ENCODE measurements at regions not wholly inside any gene's neighbourhood (a gene's known extent, or its start where the extent isn't known, plus 50 kb on each side); places are given as distances from the start of the nearest gene placed in this dataset.

GRCh38 chr12:77710209-77710608 lies 120.5 kb upstream of the NAV3 start (continued):
- no peak for TF ChIP-seq ZZZ3 (IDR thresholded peaks at IDR 0.05; ENCODE audit: control insufficient read depth, insufficient read length, low read depth)

GRCh38 chr12:77697126-77697525 lies 133.6 kb upstream of the NAV3 start:
- H2AFZ ChIP-seq (ENCODE audit: control insufficient read depth, low read depth, low read length): no peak overlapping the region
- no peaks in the 10 kb centered on the region for H3K36me3 ChIP-seq (ENCODE audit: control insufficient read depth in 2 of 2, insufficient read depth in 2 of 2, low read length in 1 of 2)
- intact Hi-C loops (cut with micrococcal nuclease; ENCODE audit: unreplicated experiment): no loop called here
- ATAC-seq (no peak), DNase-seq (ENCODE audit: low read depth, low spot score) (no peak), FAIRE-seq (no peak)
- 39% methylated on average over 1 of the region's 1 CpG for WGBS (ENCODE audit: insufficient coverage, insufficient replicate concordance, low lambda C conversion rate, missing lambda C conversion rate)
- no peak overlapping the region for H3K9ac ChIP-seq (ENCODE audit: control insufficient read depth, insufficient read depth, low read length)
- in situ Hi-C loops (cut with MboI): no loop called here
- no peak overlapping the region for H3K27ac ChIP-seq (ENCODE audit: control insufficient read depth, insufficient read depth)
- ChIA-PET POLR2A (no interaction called here), RAD21 (ENCODE audit: unreplicated experiment) (no interaction called here), CTCF (interaction anchor here (0.7 kb wide), 1 partner anchor 12 kb away, joined by 3 read pairs; no protein-coding TSS in a partner anchor), SMC1A (ENCODE audit: uncharacterized antibody, unreplicated experiment) (interaction anchor here (0.5 to 1.9 kb wide), 2 partner anchors 13 to 1062 kb away, joined by 3 to 8 read pairs; no protein-coding TSS in a partner anchor)
- H3K27me3 ChIP-seq (replicated peaks in 1 of 2; ENCODE audit: control insufficient read depth in 2 of 2, insufficient read depth in 2 of 2, low read length in 1 of 2): no peaks in the 10 kb centered on the region
- no peaks in the 10 kb centered on the region for H3K4me1 ChIP-seq (ENCODE audit: control insufficient read depth, insufficient read depth, low read length)
- no peaks in the 10 kb centered on the region for H3K79me2 ChIP-seq (ENCODE audit: control insufficient read depth, insufficient read depth, low read length)
- TF ChIP-seq ZBTB4 (CRISPR knock-in tag; IDR thresholded peaks at IDR 0.05) (no peak), FOXM1 (IDR thresholded peaks at IDR 0.05; ENCODE audit: low read depth, low read length) (no peak), CEBPB (IDR thresholded peaks at IDR 0.05; ENCODE audit: borderline replicate concordance in 1 of 2, low read depth in 2 of 2, low read length in 2 of 2) (no peak), MTA2 (IDR thresholded peaks at IDR 0.05; ENCODE audit: low read depth) (no peak), RFX5 (IDR thresholded peaks at IDR 0.05; ENCODE audit: low read depth, low read length) (no peak), NR2C2 (IDR thresholded peaks at IDR 0.05; ENCODE audit: borderline replicate concordance, control insufficient read depth, insufficient read length, low read depth) (no peak), SP1 (IDR thresholded peaks at IDR 0.05; ENCODE audit: low read depth, low read length) (no peak), IRF3 (IDR thresholded peaks at IDR 0.05) (no peak), ZNF24 (IDR thresholded peaks at IDR 0.05) (no peak), ZNF622 (IDR thresholded peaks at IDR 0.05) (no peak), SMC3 (IDR thresholded peaks at IDR 0.05; ENCODE audit: borderline replicate concordance, low read length) (no peak), HDGF (IDR thresholded peaks at IDR 0.05) (no peak)
- H3K4me2 ChIP-seq (ENCODE audit: control insufficient read depth, insufficient read depth): no peak overlapping the region
- no peaks in the 10 kb centered on the region for H3K9me3 ChIP-seq (replicated peaks; ENCODE audit: control insufficient read depth, insufficient read depth, low read length)
- no peak overlapping the region for H3K4me3 ChIP-seq
- no peaks in the 10 kb centered on the region for H4K20me1 ChIP-seq (ENCODE audit: control insufficient read depth, insufficient read depth)
- BruUV-seq (replicated peaks): no TSS peak

All from GM12878 (cell line).